OCI-LY3 (cell line): ENCODE measurements at regions not wholly inside any gene's neighbourhood (a gene's known extent, or its start where the extent isn't known, plus 50 kb on each side); places are given as distances from the start of the nearest gene placed in this dataset.

Source experiments
- H2AFZ ChIP-seq: fragments of 200-600, 300-600 bp; shearing (Covaris generic); 2 replicates; pipeline ENCODE4 v1.6.0; 2014; ENCODE audit warnings: antibody characterized with exemption, low read depth, low read length
- H3K27ac ChIP-seq: fragments of 200-600, 300-600 bp; sonication (generic); 2 replicates; pipeline ENCODE4 v1.5.1; 2014; ENCODE audit warnings: mild to moderate bottlenecking, low read length, moderate library complexity, mixed read lengths
- H3K27me3 ChIP-seq: fragments of 200-600, 300-600 bp; sonication (generic); 2 replicates; pipeline ENCODE4 v1.6.1; 2014; ENCODE audit warnings: low read depth, low read length, mixed read lengths
- H3K36me3 ChIP-seq: fragments of 200-600, 300-600 bp; sonication (generic); replicated peaks from 2 replicates; pipeline ENCODE3; 2014; ENCODE audit warnings: low read depth, low read length, mixed read lengths
- H3K4me1 ChIP-seq: fragments of 300-600, 200-600 bp; sonication (generic); 2 replicates; pipeline ENCODE4 v1.6.1; 2014; ENCODE audit warnings: low read length, mixed read lengths
- H3K4me2 ChIP-seq: fragments of 200-600, 300-600 bp; sonication (generic); 2 replicates; pipeline ENCODE4 v1.6.1; 2014; ENCODE audit warnings: low read length, mixed read lengths
- H3K4me3 ChIP-seq: fragments of 300-600, 200-600 bp; sonication (generic); 2 replicates; pipeline ENCODE4 v1.5.1; 2014; ENCODE audit warnings: antibody characterized with exemption, mild to moderate bottlenecking, low read length, moderate library complexity
- H3K79me2 ChIP-seq: fragments of 300-600, 200-600 bp; shearing (Covaris generic); 2 replicates; pipeline ENCODE4 v1.6.1; 2014; ENCODE audit warnings: mild to moderate bottlenecking, low read length, mixed read lengths
- H3K9ac ChIP-seq: fragments of 300-600, 200-600 bp; shearing (Covaris generic); 2 replicates; pipeline ENCODE4 v1.6.0; 2014; ENCODE audit warnings: mild to moderate bottlenecking, low read length, moderate library complexity
- H3K9me3 ChIP-seq: fragments of 200-600, 300-600 bp; shearing (Covaris generic); 2 replicates; pipeline ENCODE4 v1.6.1; 2014; ENCODE audit warnings: low read length, mixed read lengths; ENCODE audit not compliant: insufficient read depth
- H4K20me1 ChIP-seq: fragments of 200-600, 300-600 bp; sonication (generic); 2 replicates; pipeline ENCODE4 v1.6.1; 2016; ENCODE audit warnings: low read length, mixed read lengths; ENCODE audit not compliant: insufficient read depth
- EZH2phosphoT487 ChIP-seq: fragments of 200-600 bp; shearing (Covaris generic); IDR thresholded peaks from 2 replicates; pipeline ENCODE4 v1.6.1; 2018; ENCODE audit warnings: antibody characterized with exemption, mixed run types, low read depth
- TF ChIP-seq, protein P1 (sequence below): fragments of 200-600, 300-600 bp; sonication (generic); IDR thresholded peaks from 2 replicates; pipeline ENCODE4 v1.5.1; 2014; ENCODE audit warnings: antibody characterized with exemption, low read length, low read depth

DNA sequence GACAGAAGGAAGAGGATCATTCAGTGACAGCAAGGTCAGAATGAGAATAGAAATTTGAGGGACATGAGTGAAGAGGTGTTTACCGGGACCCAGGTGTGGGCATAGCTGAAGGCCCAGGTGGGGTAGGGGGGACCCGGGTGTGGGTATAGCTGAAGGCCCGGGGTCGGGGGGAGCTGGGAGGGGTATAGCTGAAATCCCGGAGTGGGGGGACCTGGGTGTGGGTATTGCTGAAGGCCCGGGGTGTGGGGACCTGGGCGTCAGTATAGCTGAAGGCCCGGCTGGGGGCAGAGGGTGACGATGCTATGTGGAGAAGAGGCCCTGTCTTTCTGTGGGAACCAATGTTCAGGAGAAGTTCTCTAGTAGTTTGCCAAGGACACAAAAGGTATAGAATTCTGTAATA is 183.0 kb upstream of the PITRM1 start:
- H2AFZ ChIP-seq, result no peak overlapping the region
- no peaks in the 10 kb centered on the region for H3K4me1 ChIP-seq
- H3K27ac ChIP-seq, result no peak overlapping the region
- H4K20me1 ChIP-seq, result no peaks in the 10 kb centered on the region
- no peak overlapping the region for H3K4me3 ChIP-seq
- TF ChIP-seq, protein P1, sequence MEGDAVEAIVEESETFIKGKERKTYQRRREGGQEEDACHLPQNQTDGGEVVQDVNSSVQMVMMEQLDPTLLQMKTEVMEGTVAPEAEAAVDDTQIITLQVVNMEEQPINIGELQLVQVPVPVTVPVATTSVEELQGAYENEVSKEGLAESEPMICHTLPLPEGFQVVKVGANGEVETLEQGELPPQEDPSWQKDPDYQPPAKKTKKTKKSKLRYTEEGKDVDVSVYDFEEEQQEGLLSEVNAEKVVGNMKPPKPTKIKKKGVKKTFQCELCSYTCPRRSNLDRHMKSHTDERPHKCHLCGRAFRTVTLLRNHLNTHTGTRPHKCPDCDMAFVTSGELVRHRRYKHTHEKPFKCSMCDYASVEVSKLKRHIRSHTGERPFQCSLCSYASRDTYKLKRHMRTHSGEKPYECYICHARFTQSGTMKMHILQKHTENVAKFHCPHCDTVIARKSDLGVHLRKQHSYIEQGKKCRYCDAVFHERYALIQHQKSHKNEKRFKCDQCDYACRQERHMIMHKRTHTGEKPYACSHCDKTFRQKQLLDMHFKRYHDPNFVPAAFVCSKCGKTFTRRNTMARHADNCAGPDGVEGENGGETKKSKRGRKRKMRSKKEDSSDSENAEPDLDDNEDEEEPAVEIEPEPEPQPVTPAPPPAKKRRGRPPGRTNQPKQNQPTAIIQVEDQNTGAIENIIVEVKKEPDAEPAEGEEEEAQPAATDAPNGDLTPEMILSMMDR, result no peak
- no peak for TF ChIP-seq EZH2phosphoT487
- no peaks in the 10 kb centered on the region for H3K36me3 ChIP-seq
- H3K9ac ChIP-seq, result no peak overlapping the region
- H3K27me3 ChIP-seq, result no peaks in the 10 kb centered on the region
- H3K9me3 ChIP-seq, result no peaks in the 10 kb centered on the region
- H3K4me2 ChIP-seq, result no peak overlapping the region
- no peaks in the 10 kb centered on the region for H3K79me2 ChIP-seq

DNA sequence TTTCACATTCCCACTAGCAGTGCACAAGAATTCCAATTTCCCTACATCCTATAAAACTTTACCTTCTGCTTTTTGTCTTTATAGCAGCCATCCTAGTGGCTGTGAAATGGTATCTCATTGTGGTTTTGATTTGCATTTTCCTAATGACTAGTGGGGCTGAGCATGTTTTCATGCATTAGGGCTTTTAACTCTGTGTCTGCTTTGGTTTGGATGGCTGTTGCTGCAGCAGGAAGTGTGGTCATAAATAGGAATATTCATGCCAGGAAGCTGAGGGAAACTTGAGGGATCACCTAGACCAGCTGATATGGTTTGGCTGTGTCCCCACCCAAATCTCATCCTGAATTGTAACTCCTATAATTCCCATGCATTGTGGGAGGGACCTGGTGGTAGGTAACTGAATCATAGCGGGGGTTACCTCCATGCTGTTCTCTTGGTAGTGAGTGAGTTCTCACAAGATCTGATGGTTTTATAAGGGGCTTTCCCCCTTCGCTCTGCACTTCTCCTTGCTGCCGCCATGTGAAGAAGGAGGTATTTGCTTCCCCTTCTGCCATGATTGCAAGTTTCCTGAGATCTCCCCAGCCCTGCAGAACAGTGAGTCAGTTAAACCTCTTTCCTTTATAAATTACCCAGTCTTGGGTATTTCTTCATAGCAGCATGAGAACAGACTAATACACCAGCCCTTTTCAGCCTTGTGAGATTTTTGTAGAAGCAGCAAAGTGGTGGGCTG is 181.8 kb upstream of the PITRM1 start:
- Histone ChIP-seq H3K27ac (no peak overlapping the region), H2AFZ (no peak overlapping the region), H3K36me3 (no peaks in the 10 kb centered on the region), H4K20me1 (no peaks in the 10 kb centered on the region), H3K4me1 (no peaks in the 10 kb centered on the region), H3K9me3 (no peaks in the 10 kb centered on the region), H3K4me2 (no peak overlapping the region), H3K4me3 (no peak overlapping the region), H3K79me2 (no peaks in the 10 kb centered on the region), H3K27me3 (no peaks in the 10 kb centered on the region), H3K9ac (no peak overlapping the region)
- TF ChIP-seq, protein P1, result no peak
- no peak for TF ChIP-seq EZH2phosphoT487

DNA sequence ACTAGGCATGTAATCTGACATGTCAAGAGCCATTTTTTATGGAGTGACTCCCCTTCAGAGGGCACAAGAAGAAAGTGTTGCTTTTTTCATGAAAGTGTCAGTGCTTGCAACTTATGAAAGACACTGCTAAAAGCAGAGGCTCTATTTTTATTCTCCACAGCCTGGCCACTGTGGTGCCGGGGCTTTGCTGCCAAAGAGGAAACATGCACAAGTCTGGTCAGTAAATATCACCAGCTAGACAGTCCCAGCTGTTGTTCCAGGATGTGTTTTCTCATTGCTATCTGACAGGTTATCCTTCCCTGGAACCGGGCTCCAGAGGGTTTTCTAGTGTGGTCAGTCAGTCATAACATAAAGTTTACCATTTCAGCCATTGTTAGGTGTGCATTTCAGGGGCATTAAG is 180.7 kb upstream of the PITRM1 start:
- H3K36me3 ChIP-seq, result no peaks in the 10 kb centered on the region
- H3K27me3 ChIP-seq, result no peaks in the 10 kb centered on the region
- no peak overlapping the region for H3K27ac ChIP-seq
- H3K4me2 ChIP-seq, result no peak overlapping the region
- no peaks in the 10 kb centered on the region for H4K20me1 ChIP-seq
- H3K4me3 ChIP-seq, result no peak overlapping the region
- no peak overlapping the region for H2AFZ ChIP-seq
- H3K79me2 ChIP-seq, result no peaks in the 10 kb centered on the region
- no peak overlapping the region for H3K9ac ChIP-seq
- no peaks in the 10 kb centered on the region for H3K4me1 ChIP-seq
- TF ChIP-seq, protein P1, result no peak
- no peak for TF ChIP-seq EZH2phosphoT487
- H3K9me3 ChIP-seq, result no peaks in the 10 kb centered on the region

DNA sequence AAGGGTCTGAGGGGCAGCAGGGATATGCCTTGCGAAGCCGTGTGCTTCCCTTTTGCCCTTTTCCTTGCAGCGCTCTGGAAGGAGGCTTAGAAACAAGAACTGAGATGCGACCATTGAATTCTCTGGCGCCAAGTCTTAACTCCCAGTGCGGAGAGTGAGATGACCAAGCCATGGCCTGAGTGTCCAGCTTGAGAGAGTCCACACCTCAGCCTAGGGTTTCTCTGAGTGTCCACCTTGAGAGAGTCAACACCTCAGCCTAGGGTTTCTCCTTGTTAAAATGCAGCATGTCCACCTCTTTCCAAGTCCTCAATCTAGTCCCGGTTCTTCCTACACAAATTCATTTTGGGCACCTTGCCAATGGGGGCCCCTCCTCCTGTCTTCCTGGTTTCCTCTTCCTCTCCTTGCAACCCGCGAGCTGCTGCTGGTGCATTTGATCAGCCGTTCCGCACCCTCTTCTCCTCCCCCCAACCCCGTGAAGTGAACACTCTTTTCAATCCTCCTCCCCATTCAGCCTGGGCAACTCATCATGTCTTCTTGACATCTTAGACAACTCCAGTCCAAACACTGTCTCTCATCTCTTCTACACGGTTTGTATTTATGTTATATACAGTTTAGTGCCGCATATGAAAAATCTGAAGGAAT is 178.2 kb upstream of the PITRM1 start:
- Histone ChIP-seq H3K4me3 (no peak overlapping the region), H3K36me3 (no peaks in the 10 kb centered on the region), H3K27ac (no peak overlapping the region), H3K79me2 (no peaks in the 10 kb centered on the region), H3K27me3 (no peaks in the 10 kb centered on the region), H3K9ac (no peak overlapping the region), H3K4me1 (no peaks in the 10 kb centered on the region), H4K20me1 (no peaks in the 10 kb centered on the region), H2AFZ (no peak overlapping the region), H3K9me3 (no peaks in the 10 kb centered on the region), H3K4me2 (no peak overlapping the region)
- TF ChIP-seq, protein P1, result no peak
- TF ChIP-seq EZH2phosphoT487, result no peak
